Glutamatergic neuron (in vitro differentiated cells): ENCODE measurements at regions not wholly inside any gene's neighbourhood (a gene's known extent, or its start where the extent isn't known, plus 50 kb on each side); places are given as distances from the start of the nearest gene placed in this dataset.

Experiments used
- DNase-seq: peaks from one replicate; pipeline ENCODE4 v3.0.0; 2022
- H3K27ac Mint-ChIP-seq: one replicate; pipeline ENCODE4 v1.8.0; 2020; ENCODE audit warnings: mild to moderate bottlenecking, mixed read lengths, inconsistent platforms; ENCODE audit not compliant: unreplicated experiment
- H3K27me3 Mint-ChIP-seq: one replicate; pipeline ENCODE4 v1.8.0; 2020; ENCODE audit warnings: mild to moderate bottlenecking, moderate library complexity, mixed read lengths, inconsistent platforms; ENCODE audit not compliant: unreplicated experiment
- H3K36me3 Mint-ChIP-seq: one replicate; pipeline ENCODE4 v1.8.0; 2020; ENCODE audit warnings: mild to moderate bottlenecking, mixed read lengths, inconsistent platforms; ENCODE audit not compliant: unreplicated experiment
- H3K4me1 Mint-ChIP-seq: one replicate; pipeline ENCODE4 v1.8.0; 2020; ENCODE audit warnings: mild to moderate bottlenecking, low read depth, mixed read lengths, inconsistent platforms; ENCODE audit not compliant: unreplicated experiment
- H3K4me3 Mint-ChIP-seq: one replicate; pipeline ENCODE4 v1.8.0; 2020; ENCODE audit warnings: mild to moderate bottlenecking, mixed read lengths, inconsistent platforms; ENCODE audit not compliant: unreplicated experiment
- H3K9me3 Mint-ChIP-seq: one replicate; pipeline ENCODE4 v1.8.0; 2020; ENCODE audit warnings: mild to moderate bottlenecking, moderate library complexity, mixed read lengths, inconsistent platforms; ENCODE audit not compliant: unreplicated experiment
- CTCF ChIP-seq: fragments of 200-600 bp; sonication (generic); IDR thresholded peaks from one replicate; pipeline ENCODE4 v1.5.0; 2021; ENCODE audit not compliant: partially characterized antibody, unreplicated experiment

- no peak for DNase-seq
- H3K9me3 Mint-ChIP-seq, result no peaks in the 10 kb centered on the region
- TF ChIP-seq CTCF, result no peak
- no peaks in the 10 kb centered on the region for H3K36me3 Mint-ChIP-seq
- peaks cover 3% of the 10 kb centered on the region for H3K27me3 Mint-ChIP-seq
- H3K27ac Mint-ChIP-seq, result no peak overlapping the region
- H3K4me3 Mint-ChIP-seq, result no peak overlapping the region
- H3K4me1 Mint-ChIP-seq, result no peaks in the 10 kb centered on the region
Measured at GRCh38 chr1:88266051-88266450, 418.0 kb upstream of the PKN2 start.

GRCh38 chr1:88272216-88272615, 411.9 kb upstream of the PKN2 start:
- no peak for DNase-seq
- no peak for TF ChIP-seq CTCF
- H3K36me3 Mint-ChIP-seq, result no peaks in the 10 kb centered on the region
- H3K4me3 Mint-ChIP-seq, result no peak overlapping the region
- no peaks in the 10 kb centered on the region for H3K4me1 Mint-ChIP-seq
- H3K27ac Mint-ChIP-seq, result no peak overlapping the region
- H3K27me3 Mint-ChIP-seq, result peaks cover 3% of the 10 kb centered on the region
- no peaks in the 10 kb centered on the region for H3K9me3 Mint-ChIP-seq

- Mint-ChIP-seq H3K27ac (no peak overlapping the region), H3K9me3 (no peaks in the 10 kb centered on the region), H3K27me3 (no peaks in the 10 kb centered on the region), H3K36me3 (peaks cover under 1% of the 10 kb centered on the region), H3K4me3 (no peak overlapping the region), H3K4me1 (no peaks in the 10 kb centered on the region)
- DNase-seq, result no peak
- TF ChIP-seq CTCF, result no peak
Measured at GRCh38 chr1:88274431-88274830, 409.6 kb upstream of the PKN2 start.

- Mint-ChIP-seq H3K36me3 (peaks cover 6% of the 10 kb centered on the region), H3K27me3 (no peaks in the 10 kb centered on the region), H3K27ac (no peak overlapping the region), H3K9me3 (no peaks in the 10 kb centered on the region), H3K4me1 (no peaks in the 10 kb centered on the region), H3K4me3 (no peak overlapping the region)
- DNase-seq, result no peak
- no peak for TF ChIP-seq CTCF
Measured at GRCh38 chr1:88275259-88275862, 408.7 kb upstream of the PKN2 start.

- no peak overlapping the region for H3K4me3 Mint-ChIP-seq
- TF ChIP-seq CTCF, result no peak
- no peak overlapping the region for H3K27ac Mint-ChIP-seq
- no peak for DNase-seq
- no peaks in the 10 kb centered on the region for H3K9me3 Mint-ChIP-seq
- H3K4me1 Mint-ChIP-seq, result no peaks in the 10 kb centered on the region
- H3K27me3 Mint-ChIP-seq, result no peaks in the 10 kb centered on the region
- H3K36me3 Mint-ChIP-seq, result peaks cover 6% of the 10 kb centered on the region
Measured at GRCh38 chr1:88276163-88276562, 407.9 kb upstream of the PKN2 start.
